ENCODE measurements at regions not wholly inside any gene's neighbourhood (a gene's known extent, or its start where the extent isn't known, plus 50 kb on each side); places are given as distances from the start of the nearest gene placed in this dataset.

DNA sequence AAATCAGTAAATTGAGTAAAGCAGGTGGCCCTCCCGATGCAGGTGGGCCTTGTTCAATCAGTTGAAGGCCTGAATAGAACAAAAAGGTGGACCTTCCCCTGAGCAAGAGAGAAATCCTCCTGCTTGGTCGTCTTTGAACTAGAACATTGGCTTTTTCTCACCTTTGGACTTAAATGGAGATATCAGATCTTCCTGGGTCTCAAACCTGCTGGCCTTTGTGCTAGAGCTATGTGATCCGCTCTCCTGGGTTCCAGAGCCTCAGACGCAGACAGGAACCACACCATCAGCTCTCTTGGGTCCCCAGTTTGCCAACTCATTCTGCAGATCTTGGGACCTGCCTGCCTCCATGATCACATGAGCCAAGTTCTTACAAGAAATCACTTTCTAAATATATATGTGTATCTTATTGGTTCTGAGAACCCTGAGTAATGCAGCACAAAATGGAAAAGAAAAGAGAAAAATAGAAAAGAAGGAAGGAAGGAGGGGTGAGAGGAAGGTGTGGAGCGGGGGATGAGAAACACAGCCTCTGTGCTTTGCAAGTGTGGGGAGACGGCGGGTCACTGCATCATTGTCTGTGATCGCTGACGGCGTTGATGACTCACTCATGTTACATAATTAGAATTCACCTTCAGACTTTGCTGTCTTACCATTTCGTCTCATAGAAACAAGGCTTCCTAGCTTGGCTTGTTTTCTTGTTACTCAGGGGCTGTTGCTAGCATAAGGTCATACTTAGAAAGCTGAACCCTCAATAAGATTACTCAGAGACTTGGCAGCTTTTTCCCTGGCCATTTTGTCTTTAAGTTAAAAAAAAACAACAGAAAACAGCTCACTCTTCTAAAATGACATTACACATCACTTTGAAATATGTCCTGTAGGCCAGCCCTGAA is 85.7 kb upstream of the NEDD9 start:
- TF ChIP-seq CTCF (conservative IDR thresholded peaks at IDR 0.05; ENCODE audit: low read length) = no peak
- DNase-seq (ENCODE audit: low read depth) = peak; percentile 96
- no peak overlapping the region for H3K4me3 ChIP-seq (ENCODE audit: low read length)

- H3K4me3 ChIP-seq (ENCODE audit: low read length) = no peak overlapping the region
- TF ChIP-seq CTCF (conservative IDR thresholded peaks at IDR 0.05; ENCODE audit: low read length) = no peak
- peak; percentile 96 for DNase-seq (ENCODE audit: low read depth)
These were observed 83.4 kb upstream of the NEDD9 start for GRCh38 chr6:11315743-11316437.

- no peak for DNase-seq (ENCODE audit: low read depth)
- H3K4me3 ChIP-seq (ENCODE audit: low read length) = no peak overlapping the region
- TF ChIP-seq CTCF (conservative IDR thresholded peaks at IDR 0.05; ENCODE audit: low read length) = no peak
These were observed 80.7 kb upstream of the NEDD9 start for GRCh38 chr6:11313207-11313606.

GRCh38 chr6:11311970-11312369 is 79.5 kb upstream of the NEDD9 start:
- TF ChIP-seq CTCF (conservative IDR thresholded peaks at IDR 0.05; ENCODE audit: low read length) = no peak
- DNase-seq (ENCODE audit: low read depth) = no peak
- H3K4me3 ChIP-seq (ENCODE audit: low read length) = no peak overlapping the region

GRCh38 chr6:11309947-11310665 is 77.6 kb upstream of the NEDD9 start:
- DNase-seq (ENCODE audit: low read depth) = no peak
- H3K4me3 ChIP-seq (ENCODE audit: low read length) = no peak overlapping the region
- TF ChIP-seq CTCF (conservative IDR thresholded peaks at IDR 0.05; ENCODE audit: low read length) = no peak

DNA sequence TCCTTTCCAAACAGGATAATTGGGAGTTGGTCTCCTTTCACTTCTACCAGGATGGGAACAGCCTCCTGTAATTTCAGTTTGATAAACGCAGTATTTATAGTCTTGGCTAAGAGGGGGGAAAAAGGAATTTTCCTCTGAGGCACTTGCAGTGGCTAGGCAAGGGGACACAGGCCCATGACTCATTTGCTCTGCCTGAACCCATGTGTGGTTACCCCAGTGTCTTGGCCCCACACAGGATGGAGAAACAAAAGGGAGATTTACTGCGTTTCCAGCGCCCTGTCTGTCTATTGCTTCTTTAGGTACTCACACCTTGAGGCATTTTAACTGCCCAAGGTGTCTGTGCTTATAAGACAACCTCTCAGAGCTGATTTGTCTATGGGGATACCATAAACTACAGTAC is 74.8 kb upstream of the NEDD9 start:
- no peak overlapping the region for H3K4me3 ChIP-seq (ENCODE audit: low read length)
- no peak for DNase-seq (ENCODE audit: low read depth)
- TF ChIP-seq CTCF (conservative IDR thresholded peaks at IDR 0.05; ENCODE audit: low read length) = no peak
